HG02642 (cell line): ENCODE measurements at regions not wholly inside any gene's neighbourhood (a gene's known extent, or its start where the extent isn't known, plus 50 kb on each side); places are given as distances from the start of the nearest gene placed in this dataset.

Experiments used
- ATAC-seq: cut with Tn5 transposase; IDR thresholded peaks from one replicate; pipeline ENCODE4 v1.9.1; 2021; ENCODE audit warnings: mild to moderate bottlenecking; ENCODE audit not compliant: unreplicated experiment, poor library complexity

GRCh38 chr6:40912158-40912946 lies 126.7 kb downstream of the UNC5CL start:
- ATAC-seq = peak; percentile 94

- no peak for ATAC-seq
Measured at GRCh38 chr6:40910260-40910893, 128.6 kb downstream of the UNC5CL start.

GRCh38 chr6:40909811-40910210 lies 129.2 kb downstream of the UNC5CL start:
- ATAC-seq = no peak

GRCh38 chr6:40907198-40907701 lies 131.8 kb downstream of the UNC5CL start:
- ATAC-seq = no peak

- no peak for ATAC-seq
Measured at GRCh38 chr6:40906759-40907158, 132.3 kb downstream of the UNC5CL start.

- ATAC-seq = no peak
Measured at GRCh38 chr6:40904583-40905194, 134.3 kb downstream of the UNC5CL start.

- ATAC-seq = no peak
Measured at GRCh38 chr6:40903456-40903855, 135.6 kb downstream of the UNC5CL start.

GRCh38 chr6:40901322-40902055 lies 137.5 kb downstream of the UNC5CL start:
- ATAC-seq = no peak

GRCh38 chr6:40900791-40901190 lies 138.2 kb downstream of the UNC5CL start:
- ATAC-seq = no peak

GRCh38 chr6:40899684-40900155 lies 139.3 kb downstream of the UNC5CL start:
- ATAC-seq = no peak

GRCh38 chr6:40898073-40898472 lies 140.9 kb downstream of the UNC5CL start:
- no peak for ATAC-seq

- ATAC-seq = no peak
Measured at GRCh38 chr6:40897390-40898003, 141.5 kb downstream of the UNC5CL start.

GRCh38 chr6:40896696-40897095 lies 142.3 kb downstream of the UNC5CL start:
- ATAC-seq = no peak

- no peak for ATAC-seq
Measured at GRCh38 chr6:40894962-40895799, 143.8 kb downstream of the UNC5CL start.

GRCh38 chr6:40893021-40893420 lies 146.0 kb downstream of the UNC5CL start:
- ATAC-seq = no peak

GRCh38 chr6:40892223-40892622 lies 146.8 kb downstream of the UNC5CL start:
- ATAC-seq = no peak

GRCh38 chr6:40891686-40892085 lies 147.3 kb downstream of the UNC5CL start:
- no peak for ATAC-seq

- no peak for ATAC-seq
Measured at GRCh38 chr6:40891131-40891530, 147.9 kb downstream of the UNC5CL start.

- ATAC-seq = no peak
Measured at GRCh38 chr6:40889137-40889832, 149.7 kb downstream of the UNC5CL start.
